GM23338 (cell line): ENCODE measurements at regions not wholly inside any gene's neighbourhood (a gene's known extent, or its start where the extent isn't known, plus 50 kb on each side); places are given as distances from the start of the nearest gene placed in this dataset.

Source experiments
- ATAC-seq: fragments of 200-7000 bp; cut with Tn5 transposase; 3 replicates; pipeline ENCODE4 v1.9.1; 2020
- DNase-seq: peaks from one replicate; pipeline ENCODE4 v3.0.0-alpha.2; 2015; ENCODE audit warnings: low spot score
- H2AFZ ChIP-seq: fragments of 200-600 bp; sonication (generic); 2 replicates; pipeline ENCODE4 v1.8.0; 2016; ENCODE audit warnings: antibody characterized with exemption, mild to moderate bottlenecking, moderate library complexity
- H3F3A ChIP-seq: fragments of 200-600 bp; sonication (generic); replicated peaks from 2 replicates; pipeline ENCODE4 v1.8.0; 2017; ENCODE audit warnings: antibody characterized with exemption, mixed run types, low read depth
- H3K27ac ChIP-seq: fragments of 200-600 bp; sonication (generic); 2 replicates; pipeline ENCODE4 v1.6.1; 2016; ENCODE audit warnings: low read depth
- H3K27me3 ChIP-seq: fragments of 200-600 bp; sonication (generic); 2 replicates; pipeline ENCODE4 v1.8.0; 2016; ENCODE audit warnings: mild to moderate bottlenecking, mixed run types, moderate library complexity; ENCODE audit not compliant: insufficient read depth
- H3K36me3 ChIP-seq: fragments of 200-600 bp; sonication (generic); 2 replicates; pipeline ENCODE4 v1.8.0; 2016; ENCODE audit warnings: mild to moderate bottlenecking; ENCODE audit not compliant: insufficient read depth
- H3K4me1 ChIP-seq: fragments of 200-600 bp; sonication (generic); 2 replicates; pipeline ENCODE4 v1.8.0; 2016; ENCODE audit warnings: mild to moderate bottlenecking, moderate library complexity; ENCODE audit not compliant: insufficient read depth
- H3K4me2 ChIP-seq: fragments of 200-600 bp; sonication (generic); 2 replicates; pipeline ENCODE4 v1.7.1; 2017; ENCODE audit warnings: mixed run types
- H3K4me3 ChIP-seq: fragments of 200-600 bp; sonication (generic); 2 replicates; pipeline ENCODE4 v1.6.1; 2016; ENCODE audit warnings: mixed run types
- H3K79me2 ChIP-seq: fragments of 200-600 bp; sonication (generic); replicated peaks from 2 replicates; pipeline ENCODE4 v1.8.0; 2017; ENCODE audit warnings: mild to moderate bottlenecking; ENCODE audit not compliant: insufficient read depth
- H3K9me2 ChIP-seq: fragments of 200-600 bp; sonication (generic); 2 replicates; pipeline ENCODE4 v1.8.0; 2017; ENCODE audit not compliant: insufficient read depth
- H4K20me1 ChIP-seq: fragments of 200-600 bp; sonication (generic); replicated peaks from 2 replicates; pipeline ENCODE4 v1.8.0; 2017; ENCODE audit warnings: mild to moderate bottlenecking; ENCODE audit not compliant: insufficient read depth
- H3K27ac Mint-ChIP-seq: 2 replicates; pipeline ENCODE4 v1.8.0; 2020; ENCODE audit warnings: inconsistent platforms, mild to moderate bottlenecking, moderate library complexity, mixed read lengths
- H3K27me3 Mint-ChIP-seq: 3 replicates; pipeline ENCODE4 v1.8.0; 2022; ENCODE audit warnings: low read depth, mild to moderate bottlenecking, moderate library complexity, mixed read lengths, inconsistent platforms; ENCODE audit not compliant: insufficient read depth, poor library complexity
- H3K36me3 Mint-ChIP-seq: 3 replicates; pipeline ENCODE4 v1.8.0; 2021; ENCODE audit warnings: low read depth, mild to moderate bottlenecking, inconsistent platforms, moderate library complexity, mixed read lengths
- H3K4me1 Mint-ChIP-seq: 3 replicates; pipeline ENCODE4 v1.8.0; 2020; ENCODE audit warnings: mild to moderate bottlenecking, inconsistent platforms, mixed read lengths
- H3K4me3 Mint-ChIP-seq: 3 replicates; pipeline ENCODE4 v1.8.0; 2021; ENCODE audit warnings: moderate library complexity, mild to moderate bottlenecking, inconsistent platforms, mixed read lengths
- H3K9me3 Mint-ChIP-seq: 3 replicates; pipeline ENCODE4 v1.8.0; 2020; ENCODE audit warnings: moderate library complexity, mild to moderate bottlenecking, inconsistent platforms, mixed read lengths
- CTCF ChIP-seq, 2 experiments: fragments of 200-600 bp in 1 of 2; sonication (generic) in 1 of 2; conservative IDR thresholded peaks; 2 replicates each; pipeline versions ENCODE4 v1.5.1 to v1.6.1; 2016 to 2017; ENCODE audit warnings: antibody characterized with exemption in 2 of 2, low read depth in 2 of 2, mild to moderate bottlenecking in 2 of 2, moderate library complexity in 1 of 2
- EZH2phosphoT487 ChIP-seq: fragments of 200-600 bp; sonication (generic); IDR thresholded peaks from one replicate; pipeline ENCODE4 v1.8.1; 2018; ENCODE audit warnings: antibody characterized with exemption; ENCODE audit not compliant: unreplicated experiment
- NANOG ChIP-seq: IDR thresholded peaks from 2 replicates; pipeline ENCODE4 v1.6.1; 2016; ENCODE audit warnings: antibody characterized with exemption, borderline replicate concordance
- STAT1 ChIP-seq: IDR thresholded peaks from one replicate; pipeline ENCODE4 v1.6.1; 2016; ENCODE audit warnings: antibody characterized with exemption; ENCODE audit not compliant: unreplicated experiment
- ZNF114 ChIP-seq: fragments of 250-450 bp; sonication (Bioruptor Pico); IDR thresholded peaks from 2 replicates; pipeline ENCODE4 v1.5.0; 2020; ENCODE audit warnings: mild to moderate bottlenecking, moderate library complexity
- ZNF462 ChIP-seq: fragments of 250-450 bp; sonication (Bioruptor Pico); IDR thresholded peaks from 2 replicates; pipeline ENCODE4 v1.5.0; 2020; ENCODE audit warnings: mild to moderate bottlenecking, moderate library complexity

- Histone ChIP-seq H2AFZ (no peak overlapping the region), H4K20me1 (no peaks in the 10 kb centered on the region), H3K4me1 (peaks cover 5% of the 10 kb centered on the region), H3K36me3 (no peaks in the 10 kb centered on the region), H3K79me2 (no peaks in the 10 kb centered on the region), H3K4me3 (no peak overlapping the region), H3F3A (no peaks in the 10 kb centered on the region), H3K27me3 (no peaks in the 10 kb centered on the region), H3K27ac (no peak overlapping the region), H3K4me2 (no peak overlapping the region), H3K9me2 (peaks cover 19% of the 10 kb centered on the region)
- Mint-ChIP-seq H3K27ac (no peak overlapping the region), H3K9me3 (peaks cover 3% of the 10 kb centered on the region; the same call in 2 of the 3 replicates), H3K4me1 (peaks cover 6% of the 10 kb centered on the region; the same call in 2 of the 3 replicates), H3K4me3 (no peak overlapping the region), H3K27me3 (peaks cover 3% of the 10 kb centered on the region), H3K36me3 (peaks cover 3% of the 10 kb centered on the region; the same call in 1 of the 3 replicates)
- TF ChIP-seq NANOG (no peak), ZNF114 (CRISPR knock-in tag) (no peak), EZH2phosphoT487 (no peak)
- ATAC-seq (no peak), DNase-seq (no peak)
Measured at GRCh38 chr4:26044524-26044923, 130.5 kb downstream of the SMIM20 start.

- Mint-ChIP-seq H3K27me3 (peaks cover 5% of the 10 kb centered on the region), H3K9me3 (peaks cover 3% of the 10 kb centered on the region; the same call in 2 of the 3 replicates), H3K27ac (no peak overlapping the region), H3K4me1 (peaks cover 6% of the 10 kb centered on the region; the same call in 2 of the 3 replicates), H3K4me3 (no peak overlapping the region), H3K36me3 (peaks cover 3% of the 10 kb centered on the region; the same call in 1 of the 3 replicates)
- Histone ChIP-seq H4K20me1 (no peaks in the 10 kb centered on the region), H3K4me2 (no peak overlapping the region), H3K9me2 (peaks cover 19% of the 10 kb centered on the region), H3F3A (no peaks in the 10 kb centered on the region), H3K36me3 (no peaks in the 10 kb centered on the region), H3K27me3 (no peaks in the 10 kb centered on the region), H2AFZ (no peak overlapping the region), H3K4me1 (peaks cover 5% of the 10 kb centered on the region), H3K27ac (no peak overlapping the region), H3K79me2 (no peaks in the 10 kb centered on the region), H3K4me3 (no peak overlapping the region)
- TF ChIP-seq NANOG: no peak
- no peak for TF ChIP-seq CTCF (conservative IDR thresholded peaks at IDR 0.05; ENCODE audit: low read depth in 2 of 2)
- no peak for TF ChIP-seq STAT1
- TF ChIP-seq ZNF462: no peak
- DNase-seq (no peak), ATAC-seq (no peak)
Measured at GRCh38 chr4:26044983-26045382, 131.0 kb downstream of the SMIM20 start.
